Activated CD4-positive, alpha-beta T cell treated with anti-CD3 and anti-CD28 coated beads, Interleukin-10, Interleukin-2, amounts not matched to agents 100 ng/mL and 50 ng/mL, durations not matched to agents 16 hours and 8 hours (primary cell): ENCODE measurements at regions not wholly inside any gene's neighbourhood (a gene's known extent, or its start where the extent isn't known, plus 50 kb on each side); places are given as distances from the start of the nearest gene placed in this dataset.

Source experiments
- DNase-seq: peaks from one replicate; pipeline ENCODE4 v3.0.0-alpha.2; 2020

DNA sequence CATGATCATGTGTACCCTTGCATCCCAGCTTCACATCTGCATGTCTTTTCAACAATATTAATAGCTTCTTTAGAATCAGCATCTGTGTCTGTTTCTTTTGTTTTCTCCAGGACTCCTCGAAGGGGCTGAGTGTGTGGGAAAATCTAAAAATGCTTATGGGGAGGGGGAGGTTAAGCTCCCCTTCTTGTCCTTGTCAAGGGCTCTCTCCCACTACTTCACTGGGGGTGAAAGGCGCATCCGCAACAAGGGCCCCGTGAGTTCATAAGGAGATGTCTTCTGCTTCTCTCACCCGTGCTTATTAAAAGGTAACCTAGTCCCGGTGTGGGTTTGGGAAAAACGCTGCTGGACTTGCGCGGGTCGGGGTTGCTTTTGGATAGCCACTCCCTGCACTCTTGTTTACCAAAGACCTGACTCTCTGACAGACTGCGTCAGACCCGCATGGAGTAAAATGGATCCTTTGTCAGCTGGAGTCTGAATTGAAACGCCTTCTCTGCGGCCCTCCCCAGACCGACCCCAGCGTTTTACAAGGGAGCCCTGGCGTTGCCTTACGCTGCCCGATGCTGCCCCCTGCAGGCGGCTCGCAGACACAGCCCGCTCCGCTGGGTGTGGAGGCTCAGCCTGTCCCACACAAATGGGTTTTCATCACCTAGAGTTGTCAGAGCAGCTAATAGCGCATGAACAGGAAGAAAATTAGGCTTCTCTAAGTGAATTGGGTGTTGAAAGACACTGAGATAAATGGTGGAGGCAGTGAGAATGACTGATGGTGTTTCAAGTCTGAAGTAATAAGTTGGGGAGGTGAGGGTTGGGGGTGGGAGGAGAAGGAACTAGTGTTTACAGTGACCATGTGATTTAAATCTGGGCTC lies 53.8 kb downstream of the IER5 start:
- peak; percentile 93 for DNase-seq

DNA sequence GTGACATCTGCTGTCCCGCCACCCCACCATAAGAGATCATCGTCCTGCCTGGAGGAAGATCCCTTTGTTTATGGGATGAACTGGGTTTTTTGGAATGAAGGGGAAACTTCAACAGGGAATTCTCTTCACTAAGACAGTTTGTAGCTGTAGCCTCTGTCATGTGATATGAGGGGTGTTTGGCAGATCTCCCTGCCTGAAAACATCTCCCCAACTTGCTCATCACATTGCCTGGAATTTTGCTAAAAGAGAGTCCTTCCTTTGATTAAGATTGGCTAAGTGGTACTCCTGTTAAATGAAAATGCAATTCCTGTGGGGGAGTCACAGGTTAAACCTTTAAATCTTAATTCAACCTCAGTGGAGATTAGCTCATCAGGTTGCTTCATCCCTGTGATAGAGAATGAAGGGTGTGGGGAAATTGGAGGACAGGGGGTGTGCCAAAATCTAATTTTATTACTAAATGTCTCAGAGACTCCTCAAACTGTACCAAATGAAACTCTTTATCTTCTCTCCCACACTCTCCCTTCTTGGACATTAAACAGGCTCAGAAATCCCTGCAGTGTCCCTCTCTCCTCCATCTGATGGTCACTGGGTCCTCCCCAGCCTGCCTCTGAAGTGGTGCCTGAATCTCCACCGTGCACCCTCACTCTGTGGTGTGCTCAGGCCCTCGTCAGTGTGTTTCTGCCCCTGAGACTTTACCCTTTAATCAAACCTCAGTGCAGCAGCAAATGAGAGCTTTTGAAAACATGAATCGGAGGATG lies 54.8 kb downstream of the IER5 start:
- no peak for DNase-seq

DNA sequence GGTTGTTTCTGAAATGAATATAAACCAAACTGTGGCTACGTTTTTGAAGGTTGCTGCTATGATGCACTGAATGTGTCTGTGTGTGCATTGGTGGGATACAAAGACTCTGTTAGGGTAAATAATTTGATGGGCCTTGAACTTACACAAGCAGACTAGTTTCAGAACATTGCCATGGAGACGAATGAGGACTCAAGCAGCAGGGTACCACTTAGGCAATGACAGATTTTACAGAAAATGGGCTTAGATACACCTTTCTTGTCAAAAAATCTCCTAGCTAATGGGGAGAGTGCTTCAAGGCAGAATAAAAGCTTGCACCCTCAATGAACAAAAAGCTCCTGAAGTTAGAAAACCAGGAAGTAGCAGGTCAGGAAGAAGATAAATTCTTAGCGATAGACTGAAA lies 55.7 kb downstream of the IER5 start:
- no peak for DNase-seq

DNA sequence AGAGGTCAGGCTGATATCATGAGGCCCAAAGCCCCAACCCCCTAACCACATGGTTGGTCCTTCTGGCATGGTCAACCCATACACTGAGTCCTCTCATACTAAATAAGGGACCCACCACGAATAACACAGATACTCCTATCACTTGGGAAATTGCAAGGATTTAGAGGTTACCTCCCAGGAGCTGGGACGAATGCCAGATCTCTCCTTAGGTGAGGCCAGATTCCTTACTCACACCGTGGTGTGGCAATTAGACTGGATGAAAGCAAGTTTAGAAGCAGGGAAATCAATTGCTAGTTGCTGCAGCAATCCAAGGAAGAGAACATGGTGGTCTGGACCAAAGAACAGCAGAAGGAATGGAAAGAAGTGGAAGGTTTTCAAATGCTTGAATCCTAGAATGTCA lies 60.1 kb downstream of the IER5 start:
- no peak for DNase-seq

DNA sequence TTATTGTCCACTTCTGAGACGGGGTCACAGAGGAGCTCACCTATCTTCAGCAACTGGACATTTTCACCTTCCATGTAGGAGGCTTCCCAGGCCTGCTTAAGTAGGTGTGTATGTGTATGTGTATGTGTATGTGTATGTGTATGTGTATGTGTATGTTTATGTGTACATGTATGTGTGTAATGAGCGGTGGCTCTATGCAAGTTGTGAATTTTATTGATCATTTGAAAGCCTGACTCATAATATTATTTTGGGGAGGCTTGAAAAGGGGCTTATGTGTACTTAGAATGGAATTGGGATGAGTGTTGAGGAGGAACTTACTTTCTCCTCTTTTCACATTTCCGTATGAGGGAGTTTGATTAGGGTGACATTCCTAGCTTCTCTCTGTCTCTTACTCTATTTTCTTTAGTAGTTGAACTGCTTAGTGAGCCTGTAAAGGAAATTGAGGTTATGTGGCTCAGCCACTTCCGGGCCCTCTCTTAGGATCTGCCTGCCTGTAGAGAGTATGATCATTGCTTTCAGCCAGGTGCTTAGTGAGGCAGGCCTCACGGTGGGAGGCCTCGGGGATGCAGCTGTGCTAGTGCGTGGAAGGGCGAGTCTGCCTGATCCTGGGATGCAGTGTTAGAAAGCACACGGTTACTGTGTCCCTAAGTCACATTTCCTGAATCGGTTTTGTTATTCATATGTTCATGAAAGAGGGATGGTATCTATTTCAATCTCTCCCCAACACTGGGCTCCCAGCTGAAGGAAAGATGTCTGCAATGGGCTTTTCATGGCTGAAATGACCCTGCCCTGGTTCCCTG lies 61.0 kb downstream of the IER5 start:
- DNase-seq, result peak; percentile 88

DNA sequence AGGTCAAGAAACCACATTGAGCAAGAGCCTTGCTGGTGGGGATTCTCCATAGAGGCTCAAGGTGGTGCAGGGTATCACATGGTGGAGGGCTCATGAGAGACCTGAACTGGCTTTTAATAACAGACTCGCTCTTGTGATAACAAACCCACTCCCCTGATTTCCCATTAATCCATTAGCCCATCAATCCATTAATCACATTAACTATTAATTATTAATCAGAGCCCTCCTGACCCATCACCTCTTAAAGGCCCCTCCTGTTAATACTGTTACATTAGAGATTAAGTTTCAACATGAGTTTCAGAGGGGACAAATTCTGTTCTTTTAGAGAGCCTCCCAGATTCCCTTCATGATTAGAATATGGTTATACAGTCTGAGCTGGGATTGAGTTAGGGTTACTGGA lies 61.8 kb downstream of the IER5 start:
- DNase-seq, result no peak

DNA sequence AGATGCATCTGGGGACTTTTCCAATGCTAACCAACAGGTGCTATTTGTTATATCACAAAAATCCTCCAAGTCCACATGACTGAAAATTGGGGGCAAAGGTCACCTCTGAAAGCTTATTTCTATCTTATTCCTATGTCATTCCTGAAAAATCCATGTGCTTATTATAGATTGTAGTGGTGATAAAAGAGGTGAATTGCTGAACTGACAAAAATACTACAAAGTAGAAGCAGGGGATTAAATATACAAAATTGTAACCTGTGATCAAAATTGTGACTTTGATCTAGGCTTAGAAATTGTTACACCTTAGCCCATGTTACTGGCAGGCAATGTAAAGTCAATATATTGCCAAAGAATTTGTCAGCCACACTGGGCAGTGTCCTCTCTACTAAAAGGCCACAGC lies 62.3 kb downstream of the IER5 start:
- DNase-seq, result no peak

DNA sequence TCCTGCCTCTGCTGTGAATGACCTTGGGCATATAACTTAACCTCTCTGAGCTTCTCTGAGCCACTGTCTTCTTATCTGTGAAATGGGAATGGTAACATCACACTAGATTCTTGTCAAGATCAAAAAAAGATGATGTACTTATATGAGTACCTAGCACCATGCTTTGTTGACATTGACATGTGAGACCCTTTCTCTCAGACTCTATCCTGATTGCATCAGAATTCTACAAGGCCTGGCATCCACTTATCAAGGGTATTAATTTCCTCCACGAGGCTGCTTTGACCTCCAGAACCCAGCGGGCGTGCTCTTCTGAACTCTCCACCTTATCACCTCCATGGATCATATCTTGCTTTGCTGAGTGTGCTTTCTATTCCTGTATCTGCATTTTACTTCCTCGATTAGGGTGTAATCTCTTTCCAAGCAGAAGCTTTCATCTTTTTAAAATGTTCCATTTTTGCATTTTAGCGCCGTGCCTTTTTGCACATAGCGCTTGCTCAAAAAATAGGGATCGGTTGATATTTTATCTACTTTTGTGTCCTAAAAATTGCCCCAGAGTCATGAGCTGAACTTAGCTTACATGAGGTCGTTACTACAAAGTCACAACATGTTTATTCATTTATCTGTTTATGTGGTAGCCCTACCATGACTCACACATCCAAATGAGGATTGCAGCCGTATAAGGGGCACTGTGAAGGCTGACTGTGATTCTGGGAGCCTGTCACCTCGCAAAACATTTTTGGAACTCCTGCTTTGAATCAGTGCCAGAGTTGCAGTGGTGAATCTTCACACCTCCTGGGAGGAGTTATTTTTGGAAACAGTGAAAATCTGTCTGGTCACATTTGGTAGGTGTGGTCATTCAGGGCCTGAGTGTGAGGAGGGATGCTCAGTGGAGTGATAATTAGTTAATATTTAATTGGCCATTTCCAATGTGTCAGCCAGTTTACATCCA lies 63.2 kb downstream of the IER5 start:
- DNase-seq, result peak; percentile 74

DNA sequence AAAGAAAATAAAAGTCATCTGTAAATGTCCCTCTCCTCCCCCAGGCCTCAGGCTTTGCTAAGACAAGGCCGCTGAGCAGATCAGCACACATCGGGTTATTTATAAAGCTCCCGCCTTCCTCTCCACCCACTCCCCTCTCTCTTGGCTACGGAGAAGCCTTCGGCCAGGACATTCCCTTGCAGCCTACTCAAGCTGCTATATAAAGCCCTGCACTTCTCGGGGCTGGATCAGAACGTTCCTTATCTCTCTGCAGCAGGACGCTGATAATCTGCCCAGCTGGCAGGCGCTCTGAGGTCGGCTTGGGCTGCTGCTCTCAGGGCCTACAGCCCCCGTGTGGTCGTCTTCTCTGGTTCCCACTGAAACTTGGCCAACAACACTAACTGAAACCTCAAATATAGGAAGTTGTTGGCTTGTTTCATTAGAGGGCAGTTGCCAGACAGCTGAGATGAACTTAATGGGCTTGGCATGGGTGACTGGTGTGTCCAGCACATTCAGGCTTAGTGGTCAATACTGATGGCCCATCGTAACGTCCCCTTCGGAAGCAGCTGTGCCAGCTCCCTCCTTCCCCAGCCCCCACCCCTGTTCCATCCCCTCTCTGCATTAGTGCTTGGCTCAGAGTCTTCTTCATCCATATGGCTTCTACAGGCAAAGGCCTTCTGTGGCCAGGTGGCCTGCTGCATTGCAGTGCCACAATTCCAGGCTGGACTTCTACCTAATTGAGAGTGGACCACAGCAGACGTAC lies 64.6 kb downstream of the IER5 start:
- no peak for DNase-seq

DNA sequence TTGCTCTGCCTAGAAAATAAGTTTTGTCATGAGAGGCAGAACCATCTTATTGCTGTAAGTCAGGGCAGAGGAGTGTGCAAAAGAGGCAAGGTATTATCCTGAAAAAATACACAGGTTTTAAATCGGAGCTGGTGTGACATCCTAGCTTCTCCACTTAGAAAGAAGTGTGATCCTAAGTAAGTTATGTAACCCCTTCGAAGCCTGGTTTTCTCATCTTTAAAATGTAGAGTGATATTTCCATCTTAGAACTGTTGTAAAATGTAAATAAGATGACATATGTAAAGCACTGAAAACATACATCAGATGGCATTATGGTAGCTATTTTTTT lies 65.1 kb downstream of the IER5 start:
- DNase-seq, result no peak

DNA sequence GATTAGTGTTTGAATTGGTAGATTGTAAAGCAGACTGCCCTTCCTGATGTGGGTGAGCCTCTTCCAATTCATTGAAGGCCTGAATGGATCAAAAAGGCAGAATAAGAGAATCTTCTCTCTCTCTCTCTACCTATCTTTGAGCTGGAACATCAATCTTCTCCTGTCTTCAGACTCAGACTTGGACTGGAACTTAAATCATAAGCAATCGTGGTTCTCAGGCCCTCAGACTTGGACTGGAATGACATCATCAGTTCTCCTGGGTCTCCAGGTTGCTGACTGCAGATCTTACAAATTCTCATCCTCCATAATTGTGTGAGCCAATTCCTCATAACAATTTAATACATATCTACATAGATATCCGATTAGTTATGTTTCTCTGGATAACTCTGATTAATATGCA lies 66.8 kb downstream of the IER5 start:
- DNase-seq, result no peak

DNA sequence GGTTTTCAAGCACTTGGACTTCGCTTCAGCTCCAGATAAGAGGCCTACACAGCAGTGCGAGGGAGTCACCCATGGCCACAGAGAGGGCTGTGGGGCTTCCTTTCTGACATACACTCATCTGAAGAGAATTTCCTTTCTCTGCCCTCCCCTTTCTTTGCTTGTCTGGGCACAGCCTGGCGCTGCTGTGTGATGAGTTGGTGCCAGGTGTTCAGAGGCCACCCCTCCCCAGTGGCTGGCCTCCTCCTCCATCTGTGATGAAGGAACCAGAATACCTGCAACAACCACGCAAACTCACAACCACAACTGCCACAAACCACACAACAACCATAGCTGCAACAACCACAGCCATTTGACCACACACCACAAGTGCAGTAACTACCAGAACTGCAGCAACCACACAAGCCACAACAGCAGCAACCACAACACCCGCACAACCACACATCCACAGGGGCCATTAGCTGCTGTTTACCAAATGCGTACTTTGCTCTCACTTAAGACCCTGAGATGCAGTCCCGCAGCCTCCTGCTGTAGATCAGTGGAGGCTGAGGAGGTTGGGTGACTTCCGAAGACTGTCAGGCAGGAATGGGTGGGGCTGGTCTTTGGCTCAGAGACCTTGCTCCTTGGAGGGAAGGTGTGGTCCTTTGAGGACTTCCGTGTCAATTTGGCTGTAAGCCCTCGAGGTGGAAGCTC lies 71.1 kb downstream of the IER5 start:
- peak; percentile 47 for DNase-seq

DNA sequence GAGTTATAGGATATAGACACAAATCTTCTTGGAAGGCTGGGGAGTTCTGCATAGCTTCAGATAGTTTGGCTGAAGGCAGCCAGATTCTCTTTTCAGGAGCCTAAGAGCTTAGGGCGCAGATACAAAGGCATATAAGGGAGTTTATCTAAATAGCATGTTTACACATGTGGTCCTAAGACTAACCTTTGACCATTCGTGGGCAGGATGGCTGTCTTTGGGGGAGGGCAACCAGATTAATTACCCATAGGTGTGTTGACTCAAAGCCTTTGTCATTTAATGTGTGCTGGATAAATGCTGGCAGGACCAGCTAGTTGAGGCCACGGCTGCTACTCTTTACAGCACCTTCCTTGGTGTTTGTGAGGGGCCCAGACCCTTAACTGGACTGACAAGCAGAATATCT lies 71.8 kb downstream of the IER5 start:
- no peak for DNase-seq

DNA sequence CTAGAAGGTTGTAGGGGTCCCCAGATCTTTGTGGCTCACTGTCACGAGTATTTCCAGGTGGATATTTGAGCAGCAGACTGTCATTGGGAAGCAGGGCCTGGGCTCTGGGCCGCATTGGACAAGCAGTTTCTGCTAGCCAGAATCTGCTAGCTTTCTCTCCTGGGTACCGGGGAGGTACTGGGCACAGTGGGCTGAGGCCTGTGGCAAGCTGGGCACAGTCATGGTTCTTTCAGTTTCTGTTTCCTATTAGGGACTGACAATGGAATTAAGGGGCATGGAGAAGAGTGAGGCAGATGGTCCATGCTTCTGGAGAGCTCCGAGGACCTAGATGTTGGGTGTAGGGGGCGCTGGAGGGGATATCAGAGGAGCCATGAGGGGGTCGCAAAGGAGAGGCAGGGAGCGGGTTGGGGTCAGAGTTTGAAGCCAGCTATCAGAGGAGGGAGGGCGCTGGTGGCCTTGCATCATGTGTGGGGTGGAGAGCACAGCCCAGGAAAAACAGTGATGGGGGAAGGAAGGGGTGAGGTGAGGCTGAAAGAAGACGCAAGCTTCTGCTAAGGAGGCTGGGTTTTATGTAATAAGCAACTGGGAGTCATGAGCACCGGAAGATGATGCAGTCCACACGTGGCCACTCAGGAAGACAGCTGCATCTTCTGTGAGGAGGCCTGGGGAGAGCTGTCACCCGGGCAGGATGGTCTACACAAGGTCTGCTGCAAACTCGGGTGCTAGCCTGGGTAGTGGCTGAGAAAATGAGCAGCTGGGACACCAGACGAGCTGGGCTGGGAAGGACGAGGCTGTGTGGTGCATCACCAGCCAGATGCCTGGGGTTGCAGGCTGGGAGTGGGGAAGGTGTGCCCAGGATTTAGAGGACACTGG lies 72.7 kb downstream of the IER5 start:
- no peak for DNase-seq

DNA sequence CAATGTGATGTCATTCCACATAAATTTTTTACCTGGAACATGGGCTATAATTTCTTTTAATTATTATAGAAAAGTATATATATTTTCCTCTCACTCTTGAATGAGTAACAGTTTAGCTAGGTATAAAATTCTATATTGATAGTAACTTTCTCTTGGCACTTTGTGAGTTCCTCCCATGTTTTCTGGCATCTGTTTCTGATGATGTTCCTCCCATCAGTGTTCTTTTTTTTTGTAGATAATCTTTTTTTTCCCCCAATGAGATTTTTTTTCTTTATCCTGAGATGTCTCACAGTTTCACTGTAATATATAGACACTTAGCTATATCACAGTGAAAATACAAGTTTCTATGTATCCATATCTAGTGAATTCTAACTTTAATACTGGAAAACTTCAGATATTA lies 75.2 kb downstream of the IER5 start:
- no peak for DNase-seq

DNA sequence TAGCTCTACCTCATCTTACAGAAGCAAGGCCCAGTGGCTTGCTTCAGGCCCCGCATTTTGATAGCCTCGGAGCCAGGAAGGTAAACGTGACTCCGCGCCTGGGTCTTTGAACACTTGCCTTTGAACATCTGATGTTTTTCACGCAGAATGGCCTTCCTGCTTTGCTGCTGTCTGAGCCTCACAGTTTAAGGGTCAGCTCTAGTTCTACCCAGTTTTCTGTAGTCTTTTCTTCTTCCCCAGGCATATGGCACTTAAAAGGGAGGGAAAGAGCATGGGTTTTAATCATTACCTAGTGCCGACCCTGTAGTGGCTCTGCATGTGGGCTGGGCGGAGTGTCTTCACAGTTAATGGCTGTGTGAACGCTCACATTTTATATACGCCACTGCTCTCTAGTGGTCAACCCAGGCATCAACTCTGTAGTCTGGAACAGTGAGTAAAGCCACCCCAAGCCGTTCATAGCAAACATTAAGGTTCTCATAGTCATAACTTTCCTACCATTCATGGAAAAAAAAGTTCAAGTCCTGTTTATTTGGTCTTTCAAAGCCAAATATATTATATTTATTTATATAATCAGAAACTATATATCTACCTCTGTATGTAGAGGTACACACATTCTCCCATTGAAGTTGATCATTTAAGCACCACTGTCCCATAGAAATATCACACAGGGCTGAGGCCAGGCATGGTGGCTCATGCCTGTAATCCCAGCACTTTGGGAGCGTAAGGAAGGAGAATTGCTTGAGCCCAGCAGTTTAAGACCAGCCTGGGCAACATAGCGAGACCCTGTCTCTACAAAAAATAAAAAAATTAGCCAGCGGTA lies 78.1 kb downstream of the IER5 start:
- DNase-seq, result peak; percentile 78

DNA sequence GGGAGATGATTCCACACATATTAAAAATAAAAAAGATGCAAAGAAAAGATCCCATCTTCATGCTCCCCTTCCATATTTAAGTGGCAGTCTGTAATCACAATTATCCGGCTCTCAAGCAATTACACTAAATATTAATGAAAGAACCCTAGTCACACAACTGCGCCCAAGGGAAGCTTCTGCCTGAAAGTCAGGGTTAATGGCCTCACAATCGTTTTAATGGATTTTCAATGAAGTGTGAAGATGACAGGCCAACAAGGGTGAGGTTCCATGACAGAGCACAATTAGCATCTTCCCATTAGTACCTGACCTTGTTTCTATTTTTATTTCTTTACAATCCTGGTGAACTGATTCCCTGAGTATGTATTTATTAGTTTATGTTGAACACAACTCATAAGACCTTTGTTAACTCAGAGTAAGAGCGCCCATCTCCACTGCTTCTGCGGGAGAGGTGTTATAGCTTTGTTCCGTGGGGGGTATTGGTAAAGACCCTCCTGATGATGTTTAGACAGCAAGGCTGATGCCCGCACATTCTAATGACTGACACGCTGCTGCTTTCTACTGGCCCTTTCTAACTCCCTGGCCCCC lies 80.9 kb downstream of the IER5 start:
- no peak for DNase-seq

DNA sequence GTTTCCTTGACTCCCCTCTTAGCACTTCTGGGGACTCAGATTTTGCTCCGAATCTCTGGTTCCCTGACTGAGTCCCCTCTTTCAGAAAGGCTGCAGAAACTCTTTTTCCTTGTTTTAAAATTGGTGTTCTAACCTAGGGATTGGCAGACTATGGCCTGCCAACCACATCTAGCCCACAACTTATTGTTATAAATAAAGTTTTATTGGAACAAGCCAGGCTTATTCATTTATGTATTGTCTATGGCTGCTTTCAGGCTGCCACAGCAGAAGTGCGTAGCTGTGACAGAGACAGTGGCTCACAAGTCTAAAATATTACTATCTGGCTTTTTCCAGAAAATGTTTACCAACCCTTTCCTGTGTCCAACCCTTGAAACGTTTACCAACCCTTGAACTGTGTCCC lies 81.7 kb downstream of the IER5 start:
- no peak for DNase-seq

DNA sequence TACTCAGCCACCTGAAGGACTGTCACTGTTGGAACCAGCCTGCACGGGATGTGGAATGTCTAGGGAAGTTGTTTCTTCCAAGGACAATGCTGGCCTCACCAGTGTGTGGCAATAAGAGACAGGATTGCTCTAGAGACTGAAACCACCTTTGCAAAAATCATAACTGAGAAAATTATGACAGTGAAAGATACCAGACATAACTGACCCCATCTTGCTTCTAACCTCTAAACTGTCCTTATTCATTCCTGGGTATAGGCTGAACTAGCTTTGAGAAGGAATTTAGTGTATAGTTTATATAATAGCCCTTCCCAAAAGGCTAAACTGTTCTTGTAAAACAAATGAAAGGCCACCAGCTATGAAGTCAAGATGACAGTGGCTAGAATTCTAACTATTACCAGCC lies 83.6 kb downstream of the IER5 start:
- DNase-seq, result no peak
